ENCODE measurements at regions not wholly inside any gene's neighbourhood (a gene's known extent, or its start where the extent isn't known, plus 50 kb on each side); places are given as distances from the start of the nearest gene placed in this dataset.

GRCh38 chr7:25432807-25433206 is 204.5 kb upstream of the NPVF start:
- H3K4me3 Mint-ChIP-seq (ENCODE audit: unreplicated experiment), result no peak overlapping the region
- peaks cover 13% of the 10 kb centered on the region for H3K4me1 Mint-ChIP-seq (ENCODE audit: low read depth, unreplicated experiment)
- no peak for DNase-seq
- H3K27me3 Mint-ChIP-seq (ENCODE audit: unreplicated experiment), result no peaks in the 10 kb centered on the region
- no peaks in the 10 kb centered on the region for H3K36me3 Mint-ChIP-seq (ENCODE audit: unreplicated experiment)
- peaks cover 2% of the 10 kb centered on the region for H3K9me3 Mint-ChIP-seq (ENCODE audit: unreplicated experiment)
- no peak for TF ChIP-seq CTCF (IDR thresholded peaks at IDR 0.05; ENCODE audit: partially characterized antibody, unreplicated experiment)
- H3K27ac Mint-ChIP-seq (ENCODE audit: unreplicated experiment), result no peak overlapping the region

- Mint-ChIP-seq H3K4me3 (ENCODE audit: unreplicated experiment) (no peak overlapping the region), H3K9me3 (ENCODE audit: unreplicated experiment) (peaks cover 12% of the 10 kb centered on the region), H3K27me3 (ENCODE audit: unreplicated experiment) (peaks cover 3% of the 10 kb centered on the region), H3K4me1 (ENCODE audit: low read depth, unreplicated experiment) (no peaks in the 10 kb centered on the region), H3K27ac (ENCODE audit: unreplicated experiment) (no peak overlapping the region), H3K36me3 (ENCODE audit: unreplicated experiment) (peaks cover 14% of the 10 kb centered on the region)
- DNase-seq, result no peak
- no peak for TF ChIP-seq CTCF (IDR thresholded peaks at IDR 0.05; ENCODE audit: partially characterized antibody, unreplicated experiment)
Observed at GRCh38 chr7:25436413-25436812, 208.1 kb upstream of the NPVF start.

GRCh38 chr7:25437308-25437707 is 209.0 kb upstream of the NPVF start:
- Mint-ChIP-seq H3K4me3 (ENCODE audit: unreplicated experiment) (no peak overlapping the region), H3K9me3 (ENCODE audit: unreplicated experiment) (peaks cover 10% of the 10 kb centered on the region), H3K4me1 (ENCODE audit: low read depth, unreplicated experiment) (no peaks in the 10 kb centered on the region), H3K27ac (ENCODE audit: unreplicated experiment) (no peak overlapping the region), H3K27me3 (ENCODE audit: unreplicated experiment) (peaks cover 3% of the 10 kb centered on the region), H3K36me3 (ENCODE audit: unreplicated experiment) (peaks cover 20% of the 10 kb centered on the region)
- DNase-seq, result no peak
- TF ChIP-seq CTCF (IDR thresholded peaks at IDR 0.05; ENCODE audit: partially characterized antibody, unreplicated experiment), result no peak

- H3K4me1 Mint-ChIP-seq (ENCODE audit: low read depth, unreplicated experiment), result no peaks in the 10 kb centered on the region
- peaks cover 3% of the 10 kb centered on the region for H3K27me3 Mint-ChIP-seq (ENCODE audit: unreplicated experiment)
- no peak overlapping the region for H3K27ac Mint-ChIP-seq (ENCODE audit: unreplicated experiment)
- TF ChIP-seq CTCF (IDR thresholded peaks at IDR 0.05; ENCODE audit: partially characterized antibody, unreplicated experiment), result no peak
- DNase-seq, result no peak
- H3K36me3 Mint-ChIP-seq (ENCODE audit: unreplicated experiment), result peaks cover 33% of the 10 kb centered on the region
- H3K9me3 Mint-ChIP-seq (ENCODE audit: unreplicated experiment), result peaks cover 12% of the 10 kb centered on the region
- no peak overlapping the region for H3K4me3 Mint-ChIP-seq (ENCODE audit: unreplicated experiment)
Observed at GRCh38 chr7:25444991-25445390, 216.7 kb upstream of the NPVF start.

GRCh38 chr7:25448301-25448700 is 220.0 kb upstream of the NPVF start:
- Mint-ChIP-seq H3K27ac (ENCODE audit: unreplicated experiment) (no peak overlapping the region), H3K27me3 (ENCODE audit: unreplicated experiment) (peaks cover under 1% of the 10 kb centered on the region), H3K9me3 (ENCODE audit: unreplicated experiment) (peaks cover 3% of the 10 kb centered on the region), H3K36me3 (ENCODE audit: unreplicated experiment) (peaks cover 5% of the 10 kb centered on the region), H3K4me3 (ENCODE audit: unreplicated experiment) (no peak overlapping the region), H3K4me1 (ENCODE audit: low read depth, unreplicated experiment) (no peaks in the 10 kb centered on the region)
- no peak for TF ChIP-seq CTCF (IDR thresholded peaks at IDR 0.05; ENCODE audit: partially characterized antibody, unreplicated experiment)
- no peak for DNase-seq

Measured in glutamatergic neuron (in vitro differentiated cells).